Lung (tissue), 11 donors: ENCODE measurements at regions not wholly inside any gene's neighbourhood (a gene's known extent, or its start where the extent isn't known, plus 50 kb on each side); places are given as distances from the start of the nearest gene placed in this dataset.

ENCODE experiments used
- ATAC-seq: fragments of 200-7000 bp; cut with Tn5 transposase; one replicate; pipeline ENCODE4 v1.9.1; 2020; ENCODE audit warnings: moderate number of reproducible peaks; ENCODE audit not compliant: insufficient read depth, low FRiP score
- DNase-seq, 3 donors: peaks; one replicate each; pipeline ENCODE4 v3.0.0-alpha.2; 2013 to 2017
- H3K27ac ChIP-seq, 2 donors: one replicate each; pipeline ENCODE4 v1.5.1; 2013; ENCODE audit warnings: mild to moderate bottlenecking in 2 of 2, moderate library complexity in 2 of 2, control low read depth in 1 of 2, inconsistent platforms in 1 of 2, low read depth in 1 of 2, low read length in 1 of 2
- H3K27me3 ChIP-seq, 3 donors: one replicate each; pipeline ENCODE4 v1.5.1; 2013; ENCODE audit warnings: low read length in 2 of 3; ENCODE audit not compliant: control insufficient read depth in 3 of 3, insufficient read depth in 3 of 3
- H3K36me3 ChIP-seq, 4 donors: one replicate each; pipeline ENCODE4 v1.5.1; 2013; ENCODE audit warnings: low read length in 4 of 4, mild to moderate bottlenecking in 1 of 4, moderate library complexity in 1 of 4; ENCODE audit not compliant: control insufficient read depth in 4 of 4, insufficient read depth in 4 of 4
- H3K4me1 ChIP-seq, 5 donors: one replicate each; pipeline ENCODE4 v1.5.1; 2013; ENCODE audit warnings: low read length in 5 of 5, mild to moderate bottlenecking in 2 of 5, moderate library complexity in 1 of 5; ENCODE audit not compliant: control insufficient read depth in 5 of 5, insufficient read depth in 5 of 5
- H3K4me3 ChIP-seq: one replicate; pipeline ENCODE4 v1.5.1; 2013; ENCODE audit warnings: mild to moderate bottlenecking, control low read depth, moderate library complexity
- H3K9ac ChIP-seq, 2 donors: one replicate each; pipeline ENCODE4 v1.5.1; 2013; ENCODE audit warnings: low read length in 2 of 2, control low read depth in 1 of 2; ENCODE audit not compliant: insufficient read depth in 1 of 2
- H3K9me3 ChIP-seq, 4 donors: one replicate each; pipeline ENCODE4 v1.5.1; 2013; ENCODE audit warnings: low read length in 3 of 4, mild to moderate bottlenecking in 1 of 4, moderate library complexity in 1 of 4; ENCODE audit not compliant: control insufficient read depth in 4 of 4, insufficient read depth in 3 of 4
- WGBS, 2 donors: extraction: QIAGEN DNeasy Blood & Tissue Kit; methylation state at CpG; one replicate each; pipeline ENCODE4 v1.1.7; 2013; 5-methylcytosine and 5-hydroxymethylcytosine counted together
- TF ChIP-seq, protein P1 (sequence below): IDR thresholded peaks from 2 replicates; pipeline ENCODE4 v1.5.1; 2012; ENCODE audit warnings: mild to moderate bottlenecking; ENCODE audit errors: control extremely low read depth, extremely low read depth
- donor health status: control.
- donor health status: control.
- donor health status: Bipolar disorder and iron deficiency.
- donor health status: healthy.
- donor health status: DM: yes; HTN: yes; CAD: no.

- H3K4me1 ChIP-seq: no peaks in the 10 kb centered on the region
- 97% methylated on average over 1 of the region's 1 CpG for WGBS, 2 donors
- ATAC-seq (no peak), DNase-seq (no peak)
- H3K27me3 ChIP-seq: no peaks in the 10 kb centered on the region
- no peak overlapping the region for H3K4me3 ChIP-seq
- H3K36me3 ChIP-seq: no peaks in the 10 kb centered on the region
- no peak overlapping the region for H3K27ac ChIP-seq
- H3K9ac ChIP-seq: no peak overlapping the region
- TF ChIP-seq, protein P1, sequence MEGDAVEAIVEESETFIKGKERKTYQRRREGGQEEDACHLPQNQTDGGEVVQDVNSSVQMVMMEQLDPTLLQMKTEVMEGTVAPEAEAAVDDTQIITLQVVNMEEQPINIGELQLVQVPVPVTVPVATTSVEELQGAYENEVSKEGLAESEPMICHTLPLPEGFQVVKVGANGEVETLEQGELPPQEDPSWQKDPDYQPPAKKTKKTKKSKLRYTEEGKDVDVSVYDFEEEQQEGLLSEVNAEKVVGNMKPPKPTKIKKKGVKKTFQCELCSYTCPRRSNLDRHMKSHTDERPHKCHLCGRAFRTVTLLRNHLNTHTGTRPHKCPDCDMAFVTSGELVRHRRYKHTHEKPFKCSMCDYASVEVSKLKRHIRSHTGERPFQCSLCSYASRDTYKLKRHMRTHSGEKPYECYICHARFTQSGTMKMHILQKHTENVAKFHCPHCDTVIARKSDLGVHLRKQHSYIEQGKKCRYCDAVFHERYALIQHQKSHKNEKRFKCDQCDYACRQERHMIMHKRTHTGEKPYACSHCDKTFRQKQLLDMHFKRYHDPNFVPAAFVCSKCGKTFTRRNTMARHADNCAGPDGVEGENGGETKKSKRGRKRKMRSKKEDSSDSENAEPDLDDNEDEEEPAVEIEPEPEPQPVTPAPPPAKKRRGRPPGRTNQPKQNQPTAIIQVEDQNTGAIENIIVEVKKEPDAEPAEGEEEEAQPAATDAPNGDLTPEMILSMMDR: no peak
- H3K9me3 ChIP-seq: peaks cover 0 to 4% (median under 1%) of the 10 kb centered on the region in 4 donors
Measured at GRCh38 chr4:56234098-56234497, 153.2 kb downstream of the AASDH start.

- DNase-seq (no peak), ATAC-seq (no peak)
- no peak overlapping the region for H3K4me3 ChIP-seq
- H3K27me3 ChIP-seq: no peaks in the 10 kb centered on the region
- H3K9me3 ChIP-seq: peaks cover 0 to 4% (median under 1%) of the 10 kb centered on the region in 4 donors
- 81 to 95% methylated on average over 3 of the region's 3 CpGs for WGBS, 2 donors
- TF ChIP-seq, protein P1: no peak
- H3K36me3 ChIP-seq: no peaks in the 10 kb centered on the region
- no peak overlapping the region for H3K27ac ChIP-seq
- no peaks in the 10 kb centered on the region for H3K4me1 ChIP-seq
- H3K9ac ChIP-seq: no peak overlapping the region
Measured at GRCh38 chr4:56231410-56231809, 155.9 kb downstream of the AASDH start.

DNA sequence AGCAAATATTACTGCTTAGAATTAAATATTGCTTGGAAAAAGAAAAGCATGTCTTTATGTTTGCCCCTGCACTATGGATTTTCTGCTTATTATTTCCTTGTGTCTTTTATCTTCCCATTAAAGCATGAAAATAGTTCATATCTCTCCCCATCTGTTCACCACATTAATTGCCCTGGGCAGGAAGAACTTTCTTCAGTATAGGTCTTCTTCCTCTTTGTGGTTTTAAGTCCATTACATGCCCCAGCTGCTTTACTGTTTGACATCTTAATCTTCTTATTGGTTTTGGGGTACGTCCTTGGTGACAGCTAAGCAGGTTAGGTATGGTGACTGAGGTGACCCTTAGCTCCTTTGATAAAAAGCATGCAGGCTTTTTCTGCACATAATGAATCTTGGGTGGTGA, 157.3 kb downstream of the AASDH start:
- Histone ChIP-seq H3K4me3 (no peak overlapping the region), H3K9me3 (peaks cover 0 to 4% (median under 1%) of the 10 kb centered on the region in 4 donors), H3K4me1 (no peaks in the 10 kb centered on the region), H3K36me3 (no peaks in the 10 kb centered on the region), H3K9ac (no peak overlapping the region), H3K27ac (no peak overlapping the region), H3K27me3 (no peaks in the 10 kb centered on the region)
- ATAC-seq (no peak), DNase-seq (no peak)
- 0 to 30% methylated on average over 1 of the region's 1 CpG for WGBS, 2 donors
- TF ChIP-seq, protein P1: no peak

DNA sequence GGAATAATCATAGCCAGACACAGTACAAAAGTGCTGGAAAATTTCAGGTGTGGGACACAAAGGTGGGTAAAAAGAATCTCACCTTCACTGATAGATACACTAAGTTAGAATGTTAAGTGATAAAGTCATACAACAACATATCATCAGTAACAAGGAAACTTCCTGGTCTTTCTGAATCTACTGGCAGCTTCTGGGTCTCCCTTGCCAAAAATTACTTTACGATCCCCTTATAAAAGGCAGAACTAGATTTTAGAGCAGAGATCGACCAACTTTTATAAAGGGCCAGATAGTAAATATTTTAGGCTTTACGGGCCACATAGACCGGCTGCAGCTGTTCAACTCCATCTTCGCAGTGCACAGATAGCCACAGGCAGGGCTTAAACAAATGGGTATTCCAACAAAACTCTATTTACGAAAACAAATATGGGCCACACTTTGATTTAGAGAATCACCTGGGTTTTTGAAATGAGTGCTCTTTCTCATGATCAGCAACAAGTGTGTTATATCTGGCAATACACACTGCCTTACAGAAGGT, 159.9 kb downstream of the AASDH start:
- WGBS, 2 donors: 91 to 96% methylated on average over 6 of the region's 6 CpGs

More for the DNA sequence above, 159.9 kb downstream of the AASDH start:
- Histone ChIP-seq H3K4me1 (no peaks in the 10 kb centered on the region), H3K36me3 (no peaks in the 10 kb centered on the region), H3K4me3 (no peak overlapping the region), H3K27me3 (no peaks in the 10 kb centered on the region), H3K9me3 (peaks cover 0 to 2% (median under 1%) of the 10 kb centered on the region in 4 donors), H3K27ac (no peak overlapping the region), H3K9ac (no peak overlapping the region)
- ATAC-seq (no peak), DNase-seq (no peak)
- TF ChIP-seq, protein P1: no peak
